ENCODE measurements at regions not wholly inside any gene's neighbourhood (a gene's known extent, or its start where the extent isn't known, plus 50 kb on each side); places are given as distances from the start of the nearest gene placed in this dataset.

DNA sequence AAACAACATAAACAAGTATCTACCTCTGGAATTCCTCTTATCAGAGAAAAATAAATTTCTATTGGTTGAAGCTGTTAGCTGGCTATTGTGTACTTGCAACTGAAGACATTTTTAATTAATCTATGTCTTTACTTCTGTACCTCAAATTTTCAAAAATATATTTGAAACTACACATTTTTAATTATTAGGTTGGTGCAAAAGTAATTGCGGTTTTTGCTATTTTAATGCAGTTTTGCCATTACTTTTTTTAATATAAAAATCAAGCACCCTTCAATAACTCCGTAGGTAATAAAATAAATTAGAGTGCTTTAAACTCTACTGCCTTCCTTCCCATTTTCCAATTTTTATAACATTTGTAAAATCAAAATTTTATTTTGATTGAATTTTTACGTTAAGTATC, 262.1 kb upstream of the DUSP10 start:
- no peaks in the 10 kb centered on the region for H4K20me1 ChIP-seq (ENCODE audit: insufficient read depth)
- no peaks in the 10 kb centered on the region for H3K36me3 ChIP-seq (ENCODE audit: insufficient read depth, low read length)
- H3K4me2 ChIP-seq (ENCODE audit: low read length): no peak overlapping the region
- H3K9ac ChIP-seq (ENCODE audit: low read length): no peak overlapping the region
- no peaks in the 10 kb centered on the region for H3F3A ChIP-seq (ENCODE audit: insufficient read depth, low read length, poor library complexity, severe bottlenecking)
- H3K27ac ChIP-seq (ENCODE audit: low read length): no peak overlapping the region
- H3K9me3 ChIP-seq (ENCODE audit: low read length): no peaks in the 10 kb centered on the region
- no peaks in the 10 kb centered on the region for H3K27me3 ChIP-seq (ENCODE audit: insufficient read depth, low read depth, low read length)
- H2AFZ ChIP-seq (ENCODE audit: low read depth, low read length): no peak overlapping the region
- no peaks in the 10 kb centered on the region for H3K9me2 ChIP-seq (ENCODE audit: insufficient read depth, low read length)
- H3K79me2 ChIP-seq (replicated peaks; ENCODE audit: insufficient read depth, low read length): no peaks in the 10 kb centered on the region
- TF ChIP-seq POLR2AphosphoS5 (IDR thresholded peaks at IDR 0.05) (no peak), EZH2 (IDR thresholded peaks at IDR 0.05; ENCODE audit: borderline replicate concordance, insufficient read depth, low read length, poor library complexity, severe bottlenecking) (no peak), RAD21 (conservative IDR thresholded peaks at IDR 0.05) (no peak), MXI1 (conservative IDR thresholded peaks at IDR 0.05; ENCODE audit: poor library complexity, severe bottlenecking) (no peak), EP300 (conservative IDR thresholded peaks at IDR 0.05; ENCODE audit: poor library complexity, severe bottlenecking) (no peak), TAF1 (IDR thresholded peaks at IDR 0.05; ENCODE audit: low read depth) (no peak), SMC3 (conservative IDR thresholded peaks at IDR 0.05; ENCODE audit: poor library complexity) (no peak)
- TF ChIP-seq, protein P1, sequence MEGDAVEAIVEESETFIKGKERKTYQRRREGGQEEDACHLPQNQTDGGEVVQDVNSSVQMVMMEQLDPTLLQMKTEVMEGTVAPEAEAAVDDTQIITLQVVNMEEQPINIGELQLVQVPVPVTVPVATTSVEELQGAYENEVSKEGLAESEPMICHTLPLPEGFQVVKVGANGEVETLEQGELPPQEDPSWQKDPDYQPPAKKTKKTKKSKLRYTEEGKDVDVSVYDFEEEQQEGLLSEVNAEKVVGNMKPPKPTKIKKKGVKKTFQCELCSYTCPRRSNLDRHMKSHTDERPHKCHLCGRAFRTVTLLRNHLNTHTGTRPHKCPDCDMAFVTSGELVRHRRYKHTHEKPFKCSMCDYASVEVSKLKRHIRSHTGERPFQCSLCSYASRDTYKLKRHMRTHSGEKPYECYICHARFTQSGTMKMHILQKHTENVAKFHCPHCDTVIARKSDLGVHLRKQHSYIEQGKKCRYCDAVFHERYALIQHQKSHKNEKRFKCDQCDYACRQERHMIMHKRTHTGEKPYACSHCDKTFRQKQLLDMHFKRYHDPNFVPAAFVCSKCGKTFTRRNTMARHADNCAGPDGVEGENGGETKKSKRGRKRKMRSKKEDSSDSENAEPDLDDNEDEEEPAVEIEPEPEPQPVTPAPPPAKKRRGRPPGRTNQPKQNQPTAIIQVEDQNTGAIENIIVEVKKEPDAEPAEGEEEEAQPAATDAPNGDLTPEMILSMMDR (IDR thresholded peaks at IDR 0.05; ENCODE audit: poor library complexity, severe bottlenecking): no peak
- TF ChIP-seq, protein P2, sequence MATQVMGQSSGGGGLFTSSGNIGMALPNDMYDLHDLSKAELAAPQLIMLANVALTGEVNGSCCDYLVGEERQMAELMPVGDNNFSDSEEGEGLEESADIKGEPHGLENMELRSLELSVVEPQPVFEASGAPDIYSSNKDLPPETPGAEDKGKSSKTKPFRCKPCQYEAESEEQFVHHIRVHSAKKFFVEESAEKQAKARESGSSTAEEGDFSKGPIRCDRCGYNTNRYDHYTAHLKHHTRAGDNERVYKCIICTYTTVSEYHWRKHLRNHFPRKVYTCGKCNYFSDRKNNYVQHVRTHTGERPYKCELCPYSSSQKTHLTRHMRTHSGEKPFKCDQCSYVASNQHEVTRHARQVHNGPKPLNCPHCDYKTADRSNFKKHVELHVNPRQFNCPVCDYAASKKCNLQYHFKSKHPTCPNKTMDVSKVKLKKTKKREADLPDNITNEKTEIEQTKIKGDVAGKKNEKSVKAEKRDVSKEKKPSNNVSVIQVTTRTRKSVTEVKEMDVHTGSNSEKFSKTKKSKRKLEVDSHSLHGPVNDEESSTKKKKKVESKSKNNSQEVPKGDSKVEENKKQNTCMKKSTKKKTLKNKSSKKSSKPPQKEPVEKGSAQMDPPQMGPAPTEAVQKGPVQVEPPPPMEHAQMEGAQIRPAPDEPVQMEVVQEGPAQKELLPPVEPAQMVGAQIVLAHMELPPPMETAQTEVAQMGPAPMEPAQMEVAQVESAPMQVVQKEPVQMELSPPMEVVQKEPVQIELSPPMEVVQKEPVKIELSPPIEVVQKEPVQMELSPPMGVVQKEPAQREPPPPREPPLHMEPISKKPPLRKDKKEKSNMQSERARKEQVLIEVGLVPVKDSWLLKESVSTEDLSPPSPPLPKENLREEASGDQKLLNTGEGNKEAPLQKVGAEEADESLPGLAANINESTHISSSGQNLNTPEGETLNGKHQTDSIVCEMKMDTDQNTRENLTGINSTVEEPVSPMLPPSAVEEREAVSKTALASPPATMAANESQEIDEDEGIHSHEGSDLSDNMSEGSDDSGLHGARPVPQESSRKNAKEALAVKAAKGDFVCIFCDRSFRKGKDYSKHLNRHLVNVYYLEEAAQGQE (IDR thresholded peaks at IDR 0.05; ENCODE audit: borderline replicate concordance): no peak
- H3K4me3 ChIP-seq (ENCODE audit: low read length): no peak overlapping the region

DNA sequence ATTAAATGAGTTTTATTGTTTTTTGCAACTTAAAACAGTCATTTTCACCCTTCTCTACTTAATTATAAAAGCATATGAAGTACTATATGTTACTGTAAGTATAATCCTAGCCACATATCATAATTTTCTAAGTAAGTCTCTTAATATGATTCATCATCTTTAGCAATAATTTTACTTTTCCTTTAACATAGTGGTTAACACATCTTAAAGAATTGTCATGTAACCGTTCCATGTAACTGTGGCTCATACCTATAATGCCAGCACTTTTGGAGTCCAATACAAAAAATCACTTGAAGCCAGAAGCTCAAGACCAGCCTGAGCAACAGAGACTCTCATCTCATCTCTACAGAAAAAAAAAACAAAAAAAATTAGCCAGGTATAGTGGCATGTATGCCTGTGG, 260.6 kb upstream of the DUSP10 start:
- no peaks in the 10 kb centered on the region for H4K20me1 ChIP-seq (ENCODE audit: insufficient read depth)
- H3K4me2 ChIP-seq (ENCODE audit: low read length): no peak overlapping the region
- no peak overlapping the region for H2AFZ ChIP-seq (ENCODE audit: low read depth, low read length)
- H3K4me3 ChIP-seq (ENCODE audit: low read length): no peak overlapping the region
- no peaks in the 10 kb centered on the region for H3K9me3 ChIP-seq (ENCODE audit: low read length)
- no peaks in the 10 kb centered on the region for H3K79me2 ChIP-seq (replicated peaks; ENCODE audit: insufficient read depth, low read length)
- TF ChIP-seq MXI1 (conservative IDR thresholded peaks at IDR 0.05; ENCODE audit: poor library complexity, severe bottlenecking) (no peak), RAD21 (conservative IDR thresholded peaks at IDR 0.05) (no peak), TAF1 (IDR thresholded peaks at IDR 0.05; ENCODE audit: low read depth) (no peak), EZH2 (IDR thresholded peaks at IDR 0.05; ENCODE audit: borderline replicate concordance, insufficient read depth, low read length, poor library complexity, severe bottlenecking) (no peak), EP300 (conservative IDR thresholded peaks at IDR 0.05; ENCODE audit: poor library complexity, severe bottlenecking) (no peak), SMC3 (conservative IDR thresholded peaks at IDR 0.05; ENCODE audit: poor library complexity) (no peak), POLR2AphosphoS5 (IDR thresholded peaks at IDR 0.05) (no peak)
- TF ChIP-seq, protein P1 (IDR thresholded peaks at IDR 0.05; ENCODE audit: poor library complexity, severe bottlenecking): no peak
- TF ChIP-seq, protein P2 (IDR thresholded peaks at IDR 0.05; ENCODE audit: borderline replicate concordance): no peak
- no peaks in the 10 kb centered on the region for H3K36me3 ChIP-seq (ENCODE audit: insufficient read depth, low read length)
- H3K27me3 ChIP-seq (ENCODE audit: insufficient read depth, low read depth, low read length): no peaks in the 10 kb centered on the region
- H3F3A ChIP-seq (ENCODE audit: insufficient read depth, low read length, poor library complexity, severe bottlenecking): no peaks in the 10 kb centered on the region
- H3K9me2 ChIP-seq (ENCODE audit: insufficient read depth, low read length): no peaks in the 10 kb centered on the region
- H3K27ac ChIP-seq (ENCODE audit: low read length): no peak overlapping the region
- H3K9ac ChIP-seq (ENCODE audit: low read length): no peak overlapping the region

Data from neural cell (in vitro differentiated cells).